Embryonic facial prominence (tissue), 1 donor: ENCODE measurements at regions not wholly inside any gene's neighbourhood (a gene's known extent, or its start where the extent isn't known, plus 50 kb on each side); places are given as distances from the start of the nearest gene placed in this dataset.

ENCODE experiments used
- DNase-seq: peaks from one replicate; pipeline ENCODE4 v3.0.0-alpha.2; 2016; ENCODE audit errors: extremely low spot score

- DNase-seq = no peak
These were observed 70.0 kb upstream of the INPP5A start for GRCh38 chr10:132467464-132468149.

DNA sequence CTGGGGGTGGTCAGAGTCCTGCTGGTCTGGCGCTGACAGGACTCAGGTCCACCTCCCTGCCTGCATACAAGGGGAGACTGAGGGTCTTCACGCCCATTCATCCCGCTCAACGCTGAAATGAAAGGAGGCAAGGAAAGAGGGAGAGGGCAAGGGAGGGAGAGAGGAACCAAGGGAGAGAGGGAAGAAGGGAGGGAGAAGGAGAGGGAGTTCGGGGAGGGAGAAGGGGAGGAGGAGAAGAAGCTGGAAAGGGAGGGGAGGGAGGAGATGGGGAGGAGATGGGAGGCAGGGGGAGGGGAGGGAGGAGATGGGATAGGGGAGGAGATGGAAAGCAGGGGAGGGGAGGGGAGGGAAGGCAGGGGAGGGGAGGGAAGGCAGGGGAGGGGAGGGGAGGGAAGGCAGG is 69.4 kb upstream of the INPP5A start:
- DNase-seq = no peak

- DNase-seq = no peak
These were observed 68.9 kb upstream of the INPP5A start for GRCh38 chr10:132468651-132469050.

DNA sequence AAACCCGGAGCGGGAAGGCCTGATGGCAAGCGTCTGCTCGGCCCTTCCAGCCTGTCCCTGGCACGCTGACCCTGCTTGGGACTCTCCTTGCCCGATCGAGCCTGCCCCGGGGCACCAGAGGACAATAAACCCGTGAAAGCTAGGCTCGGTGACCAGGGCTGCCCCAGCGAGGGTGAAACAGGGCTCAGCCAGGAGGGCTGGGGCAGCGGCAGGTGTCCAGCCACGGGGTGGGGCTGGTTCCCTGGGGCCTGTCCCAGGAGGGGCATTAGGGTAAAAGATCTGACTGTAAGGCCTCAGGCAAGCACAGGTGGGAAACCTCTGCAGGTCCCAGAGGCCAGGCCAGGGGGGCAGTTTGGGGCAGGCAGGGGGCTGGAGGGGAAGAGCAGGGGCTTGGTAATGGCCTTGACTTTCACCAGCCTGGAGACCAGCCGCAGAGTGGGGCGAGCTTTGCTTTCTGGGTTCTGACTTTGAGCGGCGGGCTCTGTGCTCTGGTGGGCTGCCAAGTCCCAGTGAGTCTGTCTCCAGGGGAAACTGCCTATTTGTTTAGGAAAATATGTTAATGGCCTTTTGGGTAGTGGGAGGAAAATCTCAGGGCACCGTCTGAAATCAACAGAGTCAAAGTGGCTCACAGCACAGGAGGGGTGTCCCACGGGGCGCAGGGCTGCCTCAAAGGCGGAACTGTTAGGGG is 68.2 kb upstream of the INPP5A start:
- peak; percentile 34 for DNase-seq

- no peak for DNase-seq
These were observed 67.0 kb upstream of the INPP5A start for GRCh38 chr10:132470410-132471124.

DNA sequence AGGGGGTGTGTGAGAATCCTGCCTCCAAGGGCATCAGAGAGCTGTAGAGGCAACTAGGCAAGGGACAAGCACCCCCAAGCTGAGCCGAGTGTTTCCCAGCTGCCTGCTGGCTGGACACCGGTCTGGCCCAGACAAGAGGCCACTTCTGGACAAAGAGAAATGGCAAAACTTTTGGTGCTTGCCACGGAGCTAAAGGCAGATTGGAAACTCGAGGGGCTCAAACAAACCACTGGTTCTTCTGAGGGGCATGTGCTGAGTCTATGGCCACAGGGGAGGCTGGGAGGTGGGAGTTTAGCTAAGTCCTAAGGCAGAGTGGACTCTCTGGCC is 66.5 kb upstream of the INPP5A start:
- no peak for DNase-seq

- no peak for DNase-seq
These were observed 66.1 kb upstream of the INPP5A start for GRCh38 chr10:132471484-132471883.

DNA sequence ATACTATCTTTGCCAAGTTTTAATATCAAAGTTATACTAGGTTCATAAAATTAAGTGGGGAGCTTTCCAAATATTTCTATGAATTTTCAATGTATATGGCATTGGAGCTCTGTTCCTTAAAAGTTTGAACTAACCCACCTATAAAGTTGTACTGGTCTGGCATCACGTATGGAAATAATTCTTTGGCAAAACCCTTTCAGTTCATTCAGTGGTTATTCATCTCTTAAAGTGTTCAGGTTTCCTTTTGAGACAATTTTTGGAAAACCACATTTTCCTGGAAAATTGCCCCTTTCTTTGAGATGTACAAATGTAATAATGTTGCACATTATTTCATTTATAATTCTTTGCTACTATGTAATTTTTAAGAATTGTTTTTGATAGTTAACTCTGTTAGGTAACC is 62.5 kb upstream of the INPP5A start:
- peak; percentile 37 for DNase-seq

GRCh38 chr10:132476146-132477065 is 61.2 kb upstream of the INPP5A start:
- no peak for DNase-seq

DNA sequence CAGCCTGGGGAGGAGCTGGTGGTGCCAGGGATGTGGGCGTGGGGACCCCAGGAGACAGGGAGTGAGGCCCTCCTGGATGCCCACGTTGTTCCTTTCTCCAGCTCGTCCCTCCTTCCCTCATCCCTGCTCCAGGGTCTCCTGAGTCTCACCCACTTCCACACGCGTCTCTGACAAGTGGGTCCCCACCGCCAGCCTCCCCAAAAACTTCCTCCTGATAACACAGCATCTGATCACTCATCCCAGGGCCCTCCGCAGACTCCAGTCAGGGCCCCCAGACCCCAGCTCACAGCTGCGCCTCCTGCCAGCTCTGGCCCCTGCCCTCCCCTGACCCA is 60.6 kb upstream of the INPP5A start:
- DNase-seq = no peak

DNA sequence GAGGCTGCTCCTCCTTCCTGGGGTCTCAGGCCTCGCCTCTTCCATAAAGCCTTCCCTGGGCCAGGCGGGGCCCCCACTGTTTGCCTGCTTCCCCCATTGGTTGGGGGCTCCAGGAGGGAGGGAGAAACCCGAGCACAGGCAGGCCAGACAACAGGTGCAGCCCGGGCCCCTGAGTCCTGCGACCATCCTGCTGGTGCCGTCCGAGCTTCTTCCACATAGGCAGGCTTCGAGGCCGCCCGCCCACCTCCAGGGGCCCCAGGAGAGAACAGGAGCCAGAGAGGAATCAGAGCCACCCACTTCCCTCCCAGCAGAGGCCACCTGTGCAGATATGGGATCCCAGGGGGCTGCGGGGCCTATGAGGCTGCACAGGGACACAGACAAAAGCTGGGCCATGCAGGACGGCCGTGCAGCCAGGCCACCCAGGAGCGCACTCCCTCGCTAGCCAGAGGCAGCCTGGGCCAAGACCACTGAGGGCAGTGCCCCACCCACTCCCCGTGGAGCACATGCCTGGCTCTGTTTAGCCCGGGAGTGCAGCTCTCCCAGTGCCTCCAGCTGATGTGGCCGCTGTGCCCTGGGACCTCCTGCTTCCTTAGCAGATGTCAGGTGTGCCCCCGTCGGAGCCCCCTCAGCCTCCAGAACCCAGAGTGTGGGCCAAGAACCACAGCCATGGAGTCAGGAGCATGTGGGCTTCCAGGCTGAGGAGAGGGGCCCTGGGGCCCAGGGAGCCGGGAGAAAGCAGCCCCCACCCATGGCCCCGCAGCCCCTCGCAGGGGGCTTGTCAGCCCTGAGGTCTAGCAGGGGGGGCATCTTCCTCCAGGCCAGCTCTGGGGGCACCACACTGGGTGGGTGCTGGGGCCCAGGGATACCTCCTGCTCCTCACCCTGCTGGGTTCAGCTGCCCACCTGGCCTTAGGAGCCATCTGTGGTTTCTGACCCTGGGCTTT is 59.9 kb upstream of the INPP5A start:
- no peak for DNase-seq

DNA sequence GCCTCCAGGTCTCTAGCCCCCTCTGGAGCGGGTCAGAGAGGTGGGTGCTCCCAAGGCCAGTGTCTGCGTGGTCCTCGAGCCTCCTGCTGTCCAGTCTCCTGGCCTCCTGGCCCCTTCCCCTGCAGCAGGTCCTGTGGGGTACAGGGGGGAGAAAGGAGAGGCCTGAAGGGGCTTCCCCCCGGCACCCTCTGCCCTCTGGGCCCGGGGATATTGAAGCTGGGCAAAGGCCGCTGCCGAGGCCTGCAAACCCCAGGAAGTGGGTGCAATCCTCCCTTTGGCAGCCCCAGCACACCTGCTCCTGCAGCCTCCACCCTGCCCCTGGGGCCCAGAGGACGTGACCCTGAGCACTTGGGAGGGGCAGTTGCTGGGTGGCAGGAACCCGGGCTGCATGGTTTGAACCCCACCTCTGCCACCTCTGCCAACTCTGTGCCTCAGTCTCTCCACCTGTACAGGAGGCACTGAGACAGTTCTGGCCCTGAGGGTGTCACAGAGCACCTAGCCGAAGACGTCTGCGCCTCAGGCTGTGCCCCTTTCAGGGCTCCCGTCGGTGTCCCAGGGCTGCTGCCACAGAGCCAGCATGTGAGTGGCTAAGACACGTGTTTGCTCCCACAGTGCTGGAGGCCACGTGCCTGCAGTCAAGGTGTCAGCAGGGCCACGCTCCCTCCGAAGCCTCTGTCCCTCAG is 59.1 kb upstream of the INPP5A start:
- DNase-seq = no peak

DNA sequence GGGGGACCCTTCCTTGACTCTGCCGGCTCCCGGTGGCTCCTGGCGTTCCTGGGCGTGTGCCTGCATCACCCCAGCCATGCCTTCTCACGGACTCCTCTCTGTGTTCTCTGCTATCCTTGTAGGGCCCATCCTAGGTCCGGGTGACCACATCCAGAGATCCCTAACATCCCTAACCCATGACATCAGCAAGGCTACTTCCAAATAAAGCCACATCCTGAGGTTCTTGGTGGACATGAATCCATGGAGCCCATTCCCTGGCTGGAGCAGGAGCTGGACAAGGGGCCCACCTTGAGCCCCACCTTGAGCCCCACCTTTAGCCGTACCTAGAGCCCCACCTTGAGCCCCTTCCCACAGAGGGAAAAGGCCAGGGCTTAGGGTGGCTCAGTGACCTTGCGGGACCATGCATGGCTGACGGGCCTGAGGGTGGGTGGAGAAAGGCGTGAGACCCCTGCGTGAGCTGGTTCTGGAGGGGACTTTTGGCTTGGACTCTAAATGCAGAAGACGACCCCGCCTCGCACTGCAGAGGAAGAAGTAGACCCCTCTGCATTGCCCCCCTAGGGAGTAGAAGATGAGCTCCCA is 58.5 kb upstream of the INPP5A start:
- DNase-seq = no peak

GRCh38 chr10:132479603-132480221 is 57.9 kb upstream of the INPP5A start:
- DNase-seq = no peak

DNA sequence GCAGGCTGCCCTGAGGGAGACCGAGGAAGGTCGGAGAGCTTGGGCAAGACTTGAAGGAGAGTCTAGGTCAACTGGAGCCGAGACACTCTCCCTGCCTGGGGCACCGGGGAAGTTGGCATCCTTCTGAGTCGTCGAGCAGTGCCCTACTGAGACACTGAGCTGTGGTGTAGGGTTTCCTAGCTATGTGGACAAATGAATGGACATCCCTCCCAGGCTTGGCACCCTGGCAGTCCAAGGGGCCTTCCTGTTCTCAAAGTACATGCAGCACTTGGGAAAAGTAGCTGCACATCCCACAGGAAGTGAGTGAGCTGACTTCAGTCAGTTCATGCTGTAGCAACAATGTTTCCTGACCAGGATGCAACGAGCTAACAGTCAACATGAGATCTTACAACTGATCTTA is 57.2 kb upstream of the INPP5A start:
- no peak for DNase-seq

DNA sequence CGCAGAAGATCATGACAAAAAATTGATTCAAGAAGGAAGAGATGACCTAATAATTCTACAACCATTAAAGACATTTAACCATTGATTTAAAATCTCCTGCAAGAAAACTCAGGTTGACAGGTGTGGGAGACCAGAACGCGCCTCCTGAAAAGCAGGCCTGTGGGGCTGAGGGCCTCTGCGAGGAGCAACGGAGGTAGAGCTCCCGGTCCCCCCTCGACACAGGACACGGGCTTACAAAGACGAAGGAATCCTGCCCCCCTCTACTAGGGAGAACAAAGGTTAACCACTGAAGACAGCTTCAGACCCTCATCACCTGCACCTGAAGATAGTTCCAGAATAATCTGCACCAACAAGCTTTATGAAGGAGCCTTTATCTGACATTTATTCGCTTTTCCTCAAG is 55.9 kb upstream of the INPP5A start:
- no peak for DNase-seq

DNA sequence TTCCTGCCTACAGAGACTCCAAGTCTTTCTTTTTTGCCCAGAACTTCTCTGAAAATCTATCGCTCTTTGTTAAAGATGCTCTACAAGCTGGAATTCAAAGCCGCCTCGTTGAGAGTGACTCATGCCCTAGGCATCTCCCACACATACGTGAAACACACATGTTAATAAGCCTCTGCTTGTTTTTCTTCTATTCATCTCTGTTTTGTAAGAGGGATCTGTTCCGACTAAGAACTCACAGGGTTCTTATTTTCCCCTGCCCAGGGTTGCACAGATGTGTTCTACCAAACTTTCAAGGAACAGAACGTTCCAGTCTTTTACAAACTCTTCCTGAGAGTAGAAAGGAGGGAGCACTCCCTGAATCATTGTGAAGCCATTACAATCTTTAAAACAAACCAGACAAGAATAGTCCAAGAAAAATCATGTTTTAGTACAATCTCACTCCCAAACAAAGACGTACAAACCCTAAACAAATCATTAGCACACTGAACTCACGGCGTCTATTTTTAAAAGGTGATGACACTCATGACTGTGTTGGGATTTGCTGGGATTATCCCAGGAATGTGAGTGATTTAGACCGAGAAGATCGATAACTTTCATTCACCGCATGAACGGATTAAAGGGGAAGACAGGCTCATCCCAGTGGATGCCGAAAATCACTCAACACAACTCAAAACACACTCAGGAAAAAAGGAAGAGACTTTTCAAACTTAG is 55.3 kb upstream of the INPP5A start:
- peak; percentile 50 for DNase-seq

DNA sequence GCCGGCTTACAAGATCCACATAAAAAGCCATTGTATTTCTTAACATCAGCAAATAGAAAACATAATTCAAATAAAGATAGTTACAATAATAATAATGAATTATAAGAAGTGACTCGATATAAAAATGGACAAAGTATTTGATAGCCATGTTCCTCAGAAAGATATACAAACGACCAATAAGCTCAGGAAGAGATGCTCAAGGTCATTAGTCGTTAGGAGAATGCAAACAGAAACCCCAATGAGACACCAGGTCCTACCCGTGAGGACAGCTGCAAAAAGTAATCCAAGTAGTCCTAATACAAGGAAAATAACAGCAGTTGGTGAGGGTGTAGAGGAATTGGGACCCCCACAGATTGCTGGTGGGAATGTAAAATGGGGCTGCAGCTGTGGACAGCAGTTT is 54.2 kb upstream of the INPP5A start:
- no peak for DNase-seq

DNA sequence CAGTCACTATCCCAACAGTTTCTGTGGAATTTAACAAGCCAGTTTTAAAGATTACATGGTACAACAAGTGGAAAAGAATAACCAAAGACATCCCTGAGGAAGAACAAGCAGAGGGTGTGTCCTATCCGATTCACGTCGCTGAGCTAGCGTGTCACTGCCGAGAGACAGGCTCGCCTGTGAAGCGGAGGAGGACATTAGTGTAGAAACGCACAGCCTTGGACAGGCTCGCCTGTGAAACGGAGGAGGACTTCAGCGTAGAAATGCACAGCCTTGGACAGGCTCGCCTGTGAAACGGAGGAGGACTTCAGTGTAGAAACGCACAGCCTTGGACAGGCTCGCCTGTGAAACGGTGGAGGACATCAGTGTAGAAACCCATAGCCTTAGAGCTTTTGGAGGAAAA is 52.7 kb upstream of the INPP5A start:
- DNase-seq = no peak
